ENCODE measurements at regions not wholly inside any gene's neighbourhood (a gene's known extent, or its start where the extent isn't known, plus 50 kb on each side); places are given as distances from the start of the nearest gene placed in this dataset.

GRCh38 chr1:50358962-50359361 is 64.3 kb downstream of the DMRTA2 start:
- H3K4me3 ChIP-seq = no peak overlapping the region

DNA sequence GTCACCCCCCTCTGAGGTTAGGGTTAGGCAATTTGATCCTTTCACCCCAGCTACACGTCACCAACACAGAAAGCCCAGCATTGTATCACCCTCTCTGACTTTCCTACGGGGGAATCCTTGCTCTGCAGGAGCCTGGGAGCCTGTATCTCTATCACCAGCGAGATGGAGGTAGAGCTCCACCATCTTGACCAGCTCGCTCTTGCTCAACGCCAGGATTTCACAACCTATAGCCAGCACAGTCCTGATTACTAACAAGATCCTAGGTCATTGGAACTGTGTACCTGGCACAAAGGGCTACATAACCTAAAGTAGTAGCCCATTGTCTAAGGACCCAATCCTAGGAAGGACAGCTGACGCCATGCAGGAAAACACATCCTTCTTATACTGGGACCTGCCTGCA is 66.1 kb downstream of the DMRTA2 start:
- Histone ChIP-seq H3K27ac (no peak overlapping the region), H3K4me3 (no peak overlapping the region)

More at GRCh38 chr1:50358962-50359361, 64.3 kb downstream of the DMRTA2 start:
- no peak overlapping the region for H3K27ac ChIP-seq

GRCh38 chr1:50354813-50355212 is 68.4 kb downstream of the DMRTA2 start:
- Histone ChIP-seq H3K27ac (no peak overlapping the region), H3K4me3 (no peak overlapping the region)

DNA sequence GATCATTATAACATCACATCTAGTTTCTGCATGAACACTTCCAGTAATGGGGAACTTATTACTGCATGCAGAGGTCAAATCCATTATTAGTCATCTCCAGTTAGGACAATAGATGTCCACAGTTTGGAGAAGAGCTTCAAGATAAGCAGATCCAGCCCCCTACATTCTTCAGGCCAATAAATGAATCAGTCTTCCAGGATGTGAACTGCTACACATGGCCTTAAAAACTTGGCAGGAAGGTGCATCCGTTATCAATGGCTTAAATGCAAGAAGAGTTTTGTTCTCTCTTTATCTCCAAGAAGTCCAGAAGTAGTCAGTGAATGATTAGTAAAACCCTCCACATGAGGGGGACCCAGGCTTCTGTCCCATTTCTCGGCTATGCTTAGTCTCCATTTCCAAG is 70.8 kb downstream of the DMRTA2 start:
- Histone ChIP-seq H3K4me3 (no peak overlapping the region), H3K27ac (no peak overlapping the region)

DNA sequence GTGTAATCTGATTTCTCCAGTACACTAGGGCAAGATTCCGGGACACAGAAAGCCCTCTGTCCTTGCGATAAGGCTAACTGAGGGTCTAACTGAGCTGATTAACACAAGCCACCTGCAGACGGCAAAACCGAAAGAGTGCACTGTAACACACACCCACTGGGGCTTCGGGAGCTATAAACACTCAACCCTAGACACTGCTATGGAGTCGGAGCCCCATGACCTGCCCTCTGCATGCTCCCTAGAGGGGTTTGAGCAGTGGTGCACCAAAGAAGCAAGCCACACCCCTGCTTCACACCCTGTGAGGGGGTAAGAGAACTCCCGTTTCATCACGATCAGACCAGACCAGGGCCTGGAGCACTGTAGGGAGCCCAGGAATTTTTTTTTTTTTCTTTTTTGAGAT is 72.4 kb downstream of the DMRTA2 start:
- Histone ChIP-seq H3K27ac (no peak overlapping the region), H3K4me3 (no peak overlapping the region)

GRCh38 chr1:50350421-50350820 is 72.8 kb downstream of the DMRTA2 start:
- H3K4me3 ChIP-seq = no peak overlapping the region
- H3K27ac ChIP-seq = no peak overlapping the region

- Histone ChIP-seq H3K27ac (no peak overlapping the region), H3K4me3 (no peak overlapping the region)
These were observed 74.0 kb downstream of the DMRTA2 start for GRCh38 chr1:50349242-50349565.

- Histone ChIP-seq H3K4me3 (no peak overlapping the region), H3K27ac (no peak overlapping the region)
These were observed 74.6 kb downstream of the DMRTA2 start for GRCh38 chr1:50348449-50349241.

GRCh38 chr1:50347933-50348332 is 75.3 kb downstream of the DMRTA2 start:
- Histone ChIP-seq H3K27ac (no peak overlapping the region), H3K4me3 (no peak overlapping the region)

DNA sequence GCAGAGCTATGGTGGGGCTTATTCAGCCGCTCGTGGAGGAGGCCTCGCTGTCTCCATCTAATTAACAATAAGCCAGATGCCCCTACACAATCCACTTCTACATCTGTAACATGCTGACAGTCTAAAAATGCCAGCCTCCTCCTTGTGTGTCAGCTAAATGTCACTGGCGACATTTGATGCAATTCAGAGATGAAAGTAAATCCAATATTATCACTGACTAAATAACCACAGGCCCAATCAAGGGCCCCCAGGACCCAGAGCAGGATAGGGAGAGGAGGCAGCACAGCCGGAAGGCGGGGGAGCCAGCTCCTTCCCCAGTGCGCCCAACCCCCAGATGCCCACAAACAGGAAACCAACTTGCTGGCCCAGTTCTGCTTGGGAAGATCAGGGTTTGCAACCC is 76.6 kb downstream of the DMRTA2 start:
- H3K4me3 ChIP-seq = no peak overlapping the region
- H3K27ac ChIP-seq = no peak overlapping the region

GRCh38 chr1:50343323-50343722 is 79.9 kb downstream of the DMRTA2 start:
- Histone ChIP-seq H3K27ac (no peak overlapping the region), H3K4me3 (no peak overlapping the region)

- Histone ChIP-seq H3K27ac (no peak overlapping the region), H3K4me3 (no peak overlapping the region)
These were observed 80.7 kb downstream of the DMRTA2 start for GRCh38 chr1:50342525-50342924.

GRCh38 chr1:50335036-50335435 is 88.2 kb downstream of the DMRTA2 start:
- H3K27ac ChIP-seq = no peak overlapping the region

DNA sequence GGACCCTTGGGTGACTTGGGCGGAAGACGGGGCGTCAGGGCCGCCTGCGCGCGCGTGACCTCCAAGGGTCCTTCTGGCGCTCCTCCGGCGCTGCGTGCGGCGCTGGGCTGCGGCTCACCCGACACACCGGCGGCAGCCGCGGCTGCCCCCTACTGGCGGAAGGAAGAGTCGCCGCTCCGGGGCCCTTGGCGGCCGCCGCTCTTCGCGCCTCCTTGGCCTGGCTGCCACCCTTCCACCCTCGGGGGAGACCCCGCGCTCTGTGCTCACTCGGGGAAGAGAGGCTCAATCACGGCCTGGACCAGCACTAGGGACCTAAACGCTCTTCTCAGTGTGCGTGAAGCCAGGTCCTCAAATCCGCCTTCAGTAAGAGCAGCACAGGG is 89.7 kb downstream of the DMRTA2 start:
- Histone ChIP-seq H3K4me3 (peak overlapping the region in 6 of 7 experiments; percentile 18 to 48 (median 28)), H3K27ac (no peak overlapping the region)

More at GRCh38 chr1:50335036-50335435, 88.2 kb downstream of the DMRTA2 start:
- H3K4me3 ChIP-seq = no peak overlapping the region

GRCh38 chr1:50332941-50333594 is 90.2 kb downstream of the DMRTA2 start:
- Histone ChIP-seq H3K4me3 (peak overlapping the region in 6 of 7 experiments; percentile 18 to 48 (median 28)), H3K27ac (no peak overlapping the region)

- Histone ChIP-seq H3K27ac (no peak overlapping the region), H3K4me3 (no peak overlapping the region)
These were observed 93.8 kb downstream of the DMRTA2 start for GRCh38 chr1:50329332-50329932.

GRCh38 chr1:50328552-50328951 is 94.7 kb downstream of the DMRTA2 start:
- Histone ChIP-seq H3K4me3 (no peak overlapping the region), H3K27ac (no peak overlapping the region)

GRCh38 chr1:50326026-50326425 is 97.2 kb downstream of the DMRTA2 start:
- Histone ChIP-seq H3K27ac (no peak overlapping the region), H3K4me3 (no peak overlapping the region)

- H3K4me3 ChIP-seq = no peak overlapping the region
- H3K27ac ChIP-seq = no peak overlapping the region
These were observed 100.7 kb downstream of the DMRTA2 start for GRCh38 chr1:50322579-50322978.

GRCh38 chr1:50318428-50318827 is 104.8 kb downstream of the DMRTA2 start:
- Histone ChIP-seq H3K27ac (no peak overlapping the region), H3K4me3 (no peak overlapping the region)

DNA sequence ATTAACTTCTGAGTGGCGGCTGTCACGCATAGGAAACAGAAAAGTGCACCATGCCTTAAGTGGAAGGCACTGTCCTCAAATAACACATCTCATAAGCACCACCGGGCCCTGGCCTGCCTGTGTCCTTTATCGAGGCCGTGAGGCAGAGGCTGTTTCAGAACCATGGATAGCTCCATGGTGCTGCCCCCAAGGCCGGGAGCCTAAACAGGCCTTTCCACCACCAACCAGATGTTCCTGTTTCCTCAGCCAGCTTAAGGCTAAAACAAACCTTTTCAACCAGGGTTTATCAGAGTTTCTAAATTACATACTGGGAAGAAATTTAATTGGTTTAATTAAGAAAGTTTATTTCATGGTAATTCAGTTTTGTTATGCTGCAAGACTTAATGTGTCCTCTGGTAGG is 114.4 kb downstream of the DMRTA2 start:
- no peak overlapping the region for H3K27ac ChIP-seq
- no peak overlapping the region for H3K4me3 ChIP-seq
